ENCODE measurements at regions not wholly inside any gene's neighbourhood (a gene's known extent, or its start where the extent isn't known, plus 50 kb on each side); places are given as distances from the start of the nearest gene placed in this dataset.
"Not testable (repeated sequence)": the region's sequence is repeated elsewhere in the genome, so short reads cannot be mapped to it uniquely, and the experiment has no call there.

- DNase-seq (ENCODE audit: low read depth in 1 of 2, low spot score in 1 of 2) = no peak
- in situ Hi-C loops (cut with HindIII; ENCODE audit: low pct_unique_long_range_greater_than_20kb, low sequenced_read_pairs) = no loop called here
- no peak for TF ChIP-seq JUND (IDR thresholded peaks at IDR 0.05; ENCODE audit: low read depth)
Observed at GRCh38 chr20:40851051-40851450, 162.0 kb upstream of the MAFB start.

DNA sequence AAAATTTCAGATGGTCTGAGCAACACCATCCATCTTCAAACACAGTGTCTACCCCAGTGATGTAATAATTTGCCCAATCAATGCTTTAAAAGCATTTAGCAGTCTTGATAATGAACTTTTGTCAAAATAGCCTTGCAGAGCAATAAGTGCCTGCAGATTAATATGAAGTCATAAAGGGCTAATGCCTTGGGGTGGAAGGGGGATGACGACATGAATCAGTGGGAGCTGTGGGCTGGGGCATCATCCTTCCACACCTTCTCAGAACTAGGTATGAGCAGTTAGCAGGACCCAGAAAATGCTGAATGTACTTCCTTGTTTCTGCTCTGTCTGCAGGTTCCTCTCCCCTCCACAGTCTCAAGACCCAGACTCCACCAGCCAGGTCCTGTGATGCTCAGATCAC lies 166.2 kb upstream of the MAFB start:
- in situ Hi-C loops (cut with HindIII; ENCODE audit: low pct_unique_long_range_greater_than_20kb, low sequenced_read_pairs) = no loop called here
- no peak for DNase-seq (ENCODE audit: low read depth in 1 of 2, low spot score in 1 of 2)
- no peak for TF ChIP-seq JUND (IDR thresholded peaks at IDR 0.05; ENCODE audit: low read depth)

DNA sequence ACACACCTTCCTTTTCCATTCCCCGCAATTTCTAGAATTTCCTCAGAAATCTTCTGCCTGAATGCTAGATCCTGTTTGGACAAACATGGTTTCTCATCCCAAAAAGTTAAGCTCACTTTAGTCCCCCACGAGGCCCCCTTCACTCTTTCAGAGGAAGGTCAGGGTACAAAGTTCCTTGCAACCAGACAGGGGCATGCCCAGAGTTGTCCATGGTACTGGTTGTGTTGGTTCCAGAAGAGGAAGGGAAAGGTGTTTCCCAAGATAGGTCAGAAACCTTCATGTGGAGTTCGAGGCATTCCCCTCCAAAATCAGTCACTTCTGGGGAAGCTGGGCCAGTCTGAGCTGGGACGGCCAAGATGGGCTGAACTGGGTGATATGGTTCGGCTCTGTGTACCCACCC lies 167.6 kb upstream of the MAFB start:
- no peak for TF ChIP-seq JUND (IDR thresholded peaks at IDR 0.05; ENCODE audit: low read depth)
- no peak for DNase-seq (ENCODE audit: low read depth in 1 of 2, low spot score in 1 of 2)
- in situ Hi-C loops (cut with HindIII; ENCODE audit: low pct_unique_long_range_greater_than_20kb, low sequenced_read_pairs) = no loop called here

DNA sequence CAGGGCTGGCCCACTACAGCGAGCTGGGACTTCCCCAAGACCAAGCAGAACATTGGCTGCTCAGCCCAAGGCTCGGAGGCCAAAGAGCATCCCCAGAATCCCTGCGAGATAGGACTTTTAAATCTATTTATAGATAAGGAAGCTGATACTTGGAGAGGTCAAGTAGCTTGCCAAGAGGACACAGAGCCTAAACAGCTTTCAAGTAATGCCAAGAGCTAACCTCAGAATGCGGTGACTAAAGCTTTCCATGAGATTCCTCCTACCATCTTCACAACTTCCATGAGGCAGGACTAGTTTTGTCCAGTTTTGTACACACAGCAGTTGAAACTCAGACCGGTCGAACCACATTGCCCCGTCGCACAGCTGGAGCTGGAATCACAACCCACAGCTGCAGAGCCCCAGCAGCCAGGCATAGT lies 168.1 kb upstream of the TOP1 start:
- in situ Hi-C loops (cut with HindIII; ENCODE audit: low pct_unique_long_range_greater_than_20kb, low sequenced_read_pairs) = no loop called here
- DNase-seq (ENCODE audit: low read depth in 1 of 2, low spot score in 1 of 2) = peak in 1 of 2 experiments; percentile 63
- TF ChIP-seq JUND (IDR thresholded peaks at IDR 0.05; ENCODE audit: low read depth) = no peak

GRCh38 chr20:40861427-40862008 lies 167.1 kb upstream of the TOP1 start:
- TF ChIP-seq JUND (IDR thresholded peaks at IDR 0.05; ENCODE audit: low read depth) = no peak
- in situ Hi-C loops (cut with HindIII; ENCODE audit: low pct_unique_long_range_greater_than_20kb, low sequenced_read_pairs) = no loop called here
- DNase-seq (ENCODE audit: low read depth in 1 of 2, low spot score in 1 of 2) = no peak

DNA sequence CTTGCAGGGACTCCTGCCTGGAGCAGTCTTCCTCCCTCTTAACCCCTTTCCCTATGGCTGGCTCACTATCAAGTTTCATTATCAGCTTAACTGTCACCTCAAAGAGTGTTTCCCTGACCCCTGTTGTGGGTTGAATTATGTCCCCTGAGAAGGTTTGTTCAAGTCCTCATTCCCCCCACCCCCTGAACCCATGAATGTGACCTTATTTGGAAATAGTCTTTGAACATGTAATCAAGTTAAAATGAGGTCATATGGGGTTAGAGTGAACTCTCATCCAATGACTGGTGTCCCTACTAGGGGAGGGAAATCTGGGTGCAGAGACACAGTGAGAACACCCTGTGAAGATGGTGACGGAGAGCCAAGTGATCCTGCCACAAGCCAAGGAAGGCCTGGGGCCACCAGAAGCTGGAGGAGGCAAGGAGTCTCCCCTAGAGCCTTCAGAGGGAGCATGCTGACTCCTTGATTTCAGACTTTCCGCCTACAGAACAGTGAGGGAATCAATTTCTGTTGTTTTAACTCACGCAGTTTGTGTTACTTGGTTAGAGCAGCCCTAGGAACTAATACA lies 165.2 kb upstream of the TOP1 start:
- DNase-seq (ENCODE audit: low read depth in 1 of 2, low spot score in 1 of 2) = no peak
- in situ Hi-C loops (cut with HindIII; ENCODE audit: low pct_unique_long_range_greater_than_20kb, low sequenced_read_pairs) = no loop called here
- TF ChIP-seq JUND (IDR thresholded peaks at IDR 0.05; ENCODE audit: low read depth) = no peak

GRCh38 chr20:40864470-40864869 lies 164.2 kb upstream of the TOP1 start:
- DNase-seq (ENCODE audit: low read depth in 1 of 2, low spot score in 1 of 2) = no peak
- TF ChIP-seq JUND (IDR thresholded peaks at IDR 0.05; ENCODE audit: low read depth) = no peak
- in situ Hi-C loops (cut with HindIII; ENCODE audit: low pct_unique_long_range_greater_than_20kb, low sequenced_read_pairs) = no loop called here

DNA sequence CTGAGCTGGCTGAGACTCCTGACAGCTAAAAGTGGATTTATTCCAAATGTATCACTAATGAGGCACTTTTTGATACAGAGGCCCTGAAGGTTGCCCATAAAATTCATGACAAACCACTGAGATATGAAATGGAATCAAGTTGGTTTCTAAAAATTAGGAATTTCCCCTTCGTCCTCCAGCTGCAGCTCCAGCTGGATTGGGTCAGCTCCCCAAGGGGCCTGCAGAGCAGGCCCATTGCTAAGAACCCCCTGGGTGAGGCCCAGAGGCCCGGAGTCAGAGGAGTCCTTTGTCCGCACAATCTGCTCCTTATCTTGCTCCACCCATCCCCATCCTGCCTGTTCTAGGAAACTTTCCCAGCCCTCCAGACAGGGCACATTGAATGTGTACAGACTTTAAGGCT lies 163.5 kb upstream of the TOP1 start:
- no peak for TF ChIP-seq JUND (IDR thresholded peaks at IDR 0.05; ENCODE audit: low read depth)
- in situ Hi-C loops (cut with HindIII; ENCODE audit: low pct_unique_long_range_greater_than_20kb, low sequenced_read_pairs) = no loop called here
- DNase-seq (ENCODE audit: low read depth in 1 of 2, low spot score in 1 of 2) = no peak

- no peak for TF ChIP-seq JUND (IDR thresholded peaks at IDR 0.05; ENCODE audit: low read depth)
- DNase-seq (ENCODE audit: low read depth in 1 of 2, low spot score in 1 of 2) = no peak
- in situ Hi-C loops (cut with HindIII; ENCODE audit: low pct_unique_long_range_greater_than_20kb, low sequenced_read_pairs) = no loop called here
Observed at GRCh38 chr20:40866056-40866455, 162.6 kb upstream of the TOP1 start.

- in situ Hi-C loops (cut with HindIII; ENCODE audit: low pct_unique_long_range_greater_than_20kb, low sequenced_read_pairs) = no loop called here
- no peak for DNase-seq (ENCODE audit: low read depth in 1 of 2, low spot score in 1 of 2)
- TF ChIP-seq JUND (IDR thresholded peaks at IDR 0.05; ENCODE audit: low read depth) = no peak
Observed at GRCh38 chr20:40868551-40869217, 159.9 kb upstream of the TOP1 start.

- DNase-seq (ENCODE audit: low read depth in 1 of 2, low spot score in 1 of 2) = no peak
- in situ Hi-C loops (cut with HindIII; ENCODE audit: low pct_unique_long_range_greater_than_20kb, low sequenced_read_pairs) = no loop called here
- no peak for TF ChIP-seq JUND (IDR thresholded peaks at IDR 0.05; ENCODE audit: low read depth)
Observed at GRCh38 chr20:40869218-40870147, 159.1 kb upstream of the TOP1 start.

GRCh38 chr20:40875116-40876085 lies 153.2 kb upstream of the TOP1 start:
- DNase-seq (ENCODE audit: low read depth in 1 of 2, low spot score in 1 of 2) = no peak
- TF ChIP-seq JUND (IDR thresholded peaks at IDR 0.05; ENCODE audit: low read depth) = no peak
- in situ Hi-C loops (cut with HindIII; ENCODE audit: low pct_unique_long_range_greater_than_20kb, low sequenced_read_pairs) = no loop called here

DNA sequence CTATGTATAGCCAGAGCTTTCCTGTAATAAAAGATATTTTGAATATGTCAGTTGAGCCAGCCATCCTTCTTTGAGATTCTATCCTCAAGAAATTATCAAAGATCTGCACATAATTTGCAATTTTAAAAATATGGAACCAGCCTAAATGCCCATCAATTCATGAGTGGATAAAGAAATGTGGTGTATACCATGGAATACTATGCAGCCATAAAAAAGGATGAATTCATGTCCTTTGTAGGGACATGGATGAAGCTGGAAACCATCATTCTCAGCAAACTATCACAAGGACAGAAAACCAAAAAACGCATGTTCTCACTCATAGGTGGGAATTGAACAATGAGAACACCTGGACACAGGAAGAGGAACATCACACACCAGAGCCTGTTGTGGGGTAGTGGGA lies 150.5 kb upstream of the TOP1 start:
- in situ Hi-C loops (cut with HindIII; ENCODE audit: low pct_unique_long_range_greater_than_20kb, low sequenced_read_pairs); DNase-seq (ENCODE audit: low read depth in 1 of 2, low spot score in 1 of 2): not testable (repeated sequence)
